ENCODE measurements at regions not wholly inside any gene's neighbourhood (a gene's known extent, or its start where the extent isn't known, plus 50 kb on each side); places are given as distances from the start of the nearest gene placed in this dataset.

DNA sequence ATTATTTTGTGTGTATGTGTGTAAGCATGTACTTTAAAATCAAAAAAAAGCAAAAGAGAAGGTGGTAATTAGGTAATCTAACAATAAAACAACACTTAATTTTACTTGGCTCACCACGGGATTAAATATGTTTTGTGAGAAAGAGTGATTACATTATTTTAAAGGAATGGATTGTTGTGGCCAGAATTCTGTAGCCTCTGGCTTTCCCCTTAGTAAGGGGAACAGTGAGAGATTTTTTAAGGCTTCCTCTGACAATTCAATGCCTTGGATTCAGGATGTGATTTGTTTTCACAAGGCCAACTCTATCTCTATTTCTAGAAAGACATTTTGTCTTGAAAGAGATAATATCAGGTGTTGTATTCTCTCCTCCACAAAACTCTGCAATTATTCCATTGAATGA is 560.3 kb upstream of the CDH8 start:
- no peak overlapping the region for H3K4me3 ChIP-seq (replicated peaks in 1 of 3)
- H3K36me3 ChIP-seq: no peaks in the 10 kb centered on the region
- TF ChIP-seq POLR2A (IDR thresholded peaks at IDR 0.05): no peak
- TF ChIP-seq, protein P1, sequence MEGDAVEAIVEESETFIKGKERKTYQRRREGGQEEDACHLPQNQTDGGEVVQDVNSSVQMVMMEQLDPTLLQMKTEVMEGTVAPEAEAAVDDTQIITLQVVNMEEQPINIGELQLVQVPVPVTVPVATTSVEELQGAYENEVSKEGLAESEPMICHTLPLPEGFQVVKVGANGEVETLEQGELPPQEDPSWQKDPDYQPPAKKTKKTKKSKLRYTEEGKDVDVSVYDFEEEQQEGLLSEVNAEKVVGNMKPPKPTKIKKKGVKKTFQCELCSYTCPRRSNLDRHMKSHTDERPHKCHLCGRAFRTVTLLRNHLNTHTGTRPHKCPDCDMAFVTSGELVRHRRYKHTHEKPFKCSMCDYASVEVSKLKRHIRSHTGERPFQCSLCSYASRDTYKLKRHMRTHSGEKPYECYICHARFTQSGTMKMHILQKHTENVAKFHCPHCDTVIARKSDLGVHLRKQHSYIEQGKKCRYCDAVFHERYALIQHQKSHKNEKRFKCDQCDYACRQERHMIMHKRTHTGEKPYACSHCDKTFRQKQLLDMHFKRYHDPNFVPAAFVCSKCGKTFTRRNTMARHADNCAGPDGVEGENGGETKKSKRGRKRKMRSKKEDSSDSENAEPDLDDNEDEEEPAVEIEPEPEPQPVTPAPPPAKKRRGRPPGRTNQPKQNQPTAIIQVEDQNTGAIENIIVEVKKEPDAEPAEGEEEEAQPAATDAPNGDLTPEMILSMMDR (IDR thresholded peaks at IDR 0.05): no peak
- no peaks in the 10 kb centered on the region for H3K9me3 ChIP-seq
- WGBS, 2 donors: 38 to 43% methylated on average over 1 of the region's 1 CpG
- H3K4me1 ChIP-seq: no peaks in the 10 kb centered on the region
- intact Hi-C loops (cut with DNase I): no loop called here
- H3K27me3 ChIP-seq: no peaks in the 10 kb centered on the region
- H3K27ac ChIP-seq: no peak overlapping the region
- no peak for DNase-seq

DNA sequence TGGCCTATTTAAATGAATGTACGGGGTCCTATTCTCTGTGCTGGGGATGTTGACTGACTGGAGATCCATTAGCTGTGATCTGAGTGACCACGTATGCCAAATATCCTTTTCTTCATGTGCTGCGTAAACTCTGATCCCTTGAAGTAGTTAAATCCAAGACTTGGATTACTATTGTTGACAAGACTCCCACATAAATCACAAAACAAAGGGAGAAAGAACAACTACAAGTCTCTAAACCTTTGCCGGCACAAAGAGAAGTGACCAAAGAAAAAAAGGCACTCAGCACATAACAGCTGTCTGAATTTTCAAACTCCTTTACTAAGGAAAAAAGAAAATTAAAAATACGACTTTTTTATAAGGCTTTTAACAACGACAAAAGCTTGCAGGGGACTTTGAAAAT is 559.9 kb upstream of the CDH8 start:
- no peak for DNase-seq
- 53 to 61% methylated on average over 6 of the region's 6 CpGs for WGBS, 2 donors

DNA sequence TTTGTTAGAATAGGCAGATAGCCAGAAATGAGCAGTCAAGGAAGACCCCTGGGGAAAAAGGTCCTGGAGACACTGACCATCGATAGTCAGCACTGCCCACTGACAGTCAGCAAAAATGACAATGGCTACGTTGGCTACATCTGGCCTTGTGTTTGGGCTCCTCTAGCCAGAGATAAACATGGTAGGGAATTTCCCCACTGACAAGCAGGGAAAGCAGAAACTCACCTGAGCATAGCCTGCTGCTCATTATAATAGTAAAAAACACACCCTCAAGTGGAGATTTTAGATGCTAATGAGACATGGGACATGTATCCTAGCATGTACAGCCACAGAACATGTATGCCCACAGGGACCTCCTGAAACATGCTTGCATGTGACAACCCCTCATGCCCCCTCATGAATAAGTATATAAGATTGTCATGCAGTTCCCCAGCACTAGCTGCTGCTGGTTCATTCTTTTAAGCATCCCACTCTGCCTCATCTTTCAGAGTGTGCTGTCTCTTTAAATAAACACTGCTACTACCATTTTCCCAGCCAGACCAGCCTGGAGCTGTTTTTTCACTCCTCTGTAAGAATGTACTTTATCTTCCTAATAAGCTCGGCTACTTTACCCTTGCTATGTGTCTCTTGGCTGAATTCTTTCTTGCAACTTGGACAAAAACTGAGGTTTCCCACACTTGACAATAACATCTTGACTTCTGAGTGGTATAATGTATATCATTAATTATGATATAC is 550.1 kb upstream of the CDH8 start:
- Histone ChIP-seq H3K27me3 (no peaks in the 10 kb centered on the region), H3K9me3 (no peaks in the 10 kb centered on the region), H3K27ac (no peak overlapping the region), H3K36me3 (no peaks in the 10 kb centered on the region), H3K4me3 (replicated peaks in 1 of 3) (no peak overlapping the region), H3K4me1 (no peaks in the 10 kb centered on the region)
- WGBS, 2 donors: 74 to 75% methylated on average over 3 of the region's 3 CpGs
- no peak for TF ChIP-seq POLR2A (IDR thresholded peaks at IDR 0.05)
- TF ChIP-seq, protein P1 (IDR thresholded peaks at IDR 0.05): no peak
- intact Hi-C loops (cut with DNase I): no loop called here
- DNase-seq: no peak

More for the DNA sequence above, 559.9 kb upstream of the CDH8 start:
- Histone ChIP-seq H3K9me3 (no peaks in the 10 kb centered on the region), H3K36me3 (no peaks in the 10 kb centered on the region), H3K4me1 (no peaks in the 10 kb centered on the region), H3K27ac (no peak overlapping the region), H3K27me3 (no peaks in the 10 kb centered on the region), H3K4me3 (replicated peaks in 1 of 3) (no peak overlapping the region)
- TF ChIP-seq, protein P1 (IDR thresholded peaks at IDR 0.05): no peak
- no peak for TF ChIP-seq POLR2A (IDR thresholded peaks at IDR 0.05)
- intact Hi-C loops (cut with DNase I): no loop called here

DNA sequence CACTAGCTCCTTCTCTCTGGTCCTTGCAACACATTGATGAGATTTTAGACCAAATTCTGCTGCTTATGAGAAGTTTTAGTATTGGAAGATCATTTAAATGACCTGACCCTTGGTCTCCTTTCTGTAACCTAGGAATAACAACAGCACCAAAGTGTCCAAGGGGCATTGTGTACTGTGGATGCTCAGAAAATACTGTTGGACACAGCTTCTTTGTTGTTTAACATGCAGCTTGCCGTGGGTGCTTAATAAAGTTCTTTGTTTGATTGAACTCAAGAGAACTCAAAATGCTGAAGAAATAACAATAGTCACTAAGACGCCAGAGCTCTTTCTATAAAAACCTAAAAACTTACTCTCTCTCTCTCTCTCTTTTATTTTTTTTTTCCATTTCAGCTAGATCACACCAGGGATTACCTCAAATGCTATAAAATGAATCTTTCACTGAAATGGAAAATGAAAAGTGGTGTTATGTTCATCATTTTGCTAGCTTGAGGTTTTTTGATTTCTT is 548.9 kb upstream of the CDH8 start:
- H3K9me3 ChIP-seq: no peaks in the 10 kb centered on the region
- no peaks in the 10 kb centered on the region for H3K27me3 ChIP-seq
- WGBS, 2 donors: 18 to 33% methylated on average over 2 of the region's 2 CpGs
- intact Hi-C loops (cut with DNase I): no loop called here
- no peak for TF ChIP-seq POLR2A (IDR thresholded peaks at IDR 0.05)
- TF ChIP-seq, protein P1 (IDR thresholded peaks at IDR 0.05): no peak
- H3K36me3 ChIP-seq: no peaks in the 10 kb centered on the region
- no peaks in the 10 kb centered on the region for H3K4me1 ChIP-seq
- H3K4me3 ChIP-seq (replicated peaks in 1 of 3): no peak overlapping the region
- no peak overlapping the region for H3K27ac ChIP-seq
- DNase-seq: no peak

DNA sequence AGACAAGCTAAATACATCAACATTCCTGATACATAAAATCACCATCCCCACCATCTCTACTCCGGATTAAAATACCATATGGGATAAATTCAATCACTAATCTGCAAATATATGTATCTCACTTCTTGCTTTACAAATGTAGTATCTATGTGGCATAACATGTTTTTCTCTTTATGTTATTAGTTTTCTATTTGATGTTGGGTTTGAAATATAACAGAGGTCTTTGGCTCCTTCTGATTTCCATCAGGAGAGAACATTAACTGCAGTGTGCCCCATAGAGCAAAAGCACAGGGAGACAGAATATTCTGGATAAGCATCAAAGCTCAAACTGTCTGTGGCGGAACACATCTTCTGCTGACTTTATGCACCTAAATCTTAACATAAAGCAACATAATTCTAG is 547.2 kb upstream of the CDH8 start:
- 92 to 93% methylated on average over 2 of the region's 2 CpGs for WGBS, 2 donors
- H3K4me3 ChIP-seq (replicated peaks in 1 of 3): no peak overlapping the region
- TF ChIP-seq, protein P1 (IDR thresholded peaks at IDR 0.05): no peak

More for the DNA sequence above, 547.2 kb upstream of the CDH8 start:
- Histone ChIP-seq H3K27ac (no peak overlapping the region), H3K27me3 (no peaks in the 10 kb centered on the region), H3K9me3 (no peaks in the 10 kb centered on the region), H3K36me3 (no peaks in the 10 kb centered on the region), H3K4me1 (no peaks in the 10 kb centered on the region)
- intact Hi-C loops (cut with DNase I): no loop called here
- DNase-seq: no peak

Data from thyroid gland (tissue), 4 donors.